22Rv1 (cell line): ENCODE measurements at regions not wholly inside any gene's neighbourhood (a gene's known extent, or its start where the extent isn't known, plus 50 kb on each side); places are given as distances from the start of the nearest gene placed in this dataset.
A peak's percentile ranks its signal among the peaks of the same experiment; 100 is the strongest.
"Not testable (repeated sequence)": the region's sequence is repeated elsewhere in the genome, so short reads cannot be mapped to it uniquely, and the experiment has no call there.

Experiments
- H3K27ac ChIP-seq: fragments of 450-650 bp; 2 replicates; pipeline ENCODE4 v1.5.1; 2017
- ZFX ChIP-seq: fragments of 450-650 bp; IDR thresholded peaks from 2 replicates; pipeline ENCODE4 v1.6.1; 2017; ENCODE audit warnings: antibody characterized with exemption, borderline replicate concordance
- TF ChIP-seq, protein P1 (sequence below): fragments of 450-650 bp; IDR thresholded peaks from 2 replicates; pipeline ENCODE4 v1.5.1; 2017; ENCODE audit warnings: mild to moderate bottlenecking

GRCh38 chr21:17101696-17102095 is 411.1 kb upstream of the CXADR start:
- TF ChIP-seq, protein P1, sequence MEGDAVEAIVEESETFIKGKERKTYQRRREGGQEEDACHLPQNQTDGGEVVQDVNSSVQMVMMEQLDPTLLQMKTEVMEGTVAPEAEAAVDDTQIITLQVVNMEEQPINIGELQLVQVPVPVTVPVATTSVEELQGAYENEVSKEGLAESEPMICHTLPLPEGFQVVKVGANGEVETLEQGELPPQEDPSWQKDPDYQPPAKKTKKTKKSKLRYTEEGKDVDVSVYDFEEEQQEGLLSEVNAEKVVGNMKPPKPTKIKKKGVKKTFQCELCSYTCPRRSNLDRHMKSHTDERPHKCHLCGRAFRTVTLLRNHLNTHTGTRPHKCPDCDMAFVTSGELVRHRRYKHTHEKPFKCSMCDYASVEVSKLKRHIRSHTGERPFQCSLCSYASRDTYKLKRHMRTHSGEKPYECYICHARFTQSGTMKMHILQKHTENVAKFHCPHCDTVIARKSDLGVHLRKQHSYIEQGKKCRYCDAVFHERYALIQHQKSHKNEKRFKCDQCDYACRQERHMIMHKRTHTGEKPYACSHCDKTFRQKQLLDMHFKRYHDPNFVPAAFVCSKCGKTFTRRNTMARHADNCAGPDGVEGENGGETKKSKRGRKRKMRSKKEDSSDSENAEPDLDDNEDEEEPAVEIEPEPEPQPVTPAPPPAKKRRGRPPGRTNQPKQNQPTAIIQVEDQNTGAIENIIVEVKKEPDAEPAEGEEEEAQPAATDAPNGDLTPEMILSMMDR, result no peak
- no peak for TF ChIP-seq ZFX
- H3K27ac ChIP-seq, result no peak overlapping the region

- peak overlapping the region; percentile 34; the same call in 1 of the 2 replicates for H3K27ac ChIP-seq
- TF ChIP-seq, protein P1, result no peak
- no peak for TF ChIP-seq ZFX
These were observed 406.9 kb upstream of the CXADR start for GRCh38 chr21:17105932-17106331.

- H3K27ac ChIP-seq, result no peak overlapping the region
- TF ChIP-seq, protein P1, result no peak
- TF ChIP-seq ZFX, result no peak
These were observed 398.8 kb upstream of the CXADR start for GRCh38 chr21:17114045-17114444.

DNA sequence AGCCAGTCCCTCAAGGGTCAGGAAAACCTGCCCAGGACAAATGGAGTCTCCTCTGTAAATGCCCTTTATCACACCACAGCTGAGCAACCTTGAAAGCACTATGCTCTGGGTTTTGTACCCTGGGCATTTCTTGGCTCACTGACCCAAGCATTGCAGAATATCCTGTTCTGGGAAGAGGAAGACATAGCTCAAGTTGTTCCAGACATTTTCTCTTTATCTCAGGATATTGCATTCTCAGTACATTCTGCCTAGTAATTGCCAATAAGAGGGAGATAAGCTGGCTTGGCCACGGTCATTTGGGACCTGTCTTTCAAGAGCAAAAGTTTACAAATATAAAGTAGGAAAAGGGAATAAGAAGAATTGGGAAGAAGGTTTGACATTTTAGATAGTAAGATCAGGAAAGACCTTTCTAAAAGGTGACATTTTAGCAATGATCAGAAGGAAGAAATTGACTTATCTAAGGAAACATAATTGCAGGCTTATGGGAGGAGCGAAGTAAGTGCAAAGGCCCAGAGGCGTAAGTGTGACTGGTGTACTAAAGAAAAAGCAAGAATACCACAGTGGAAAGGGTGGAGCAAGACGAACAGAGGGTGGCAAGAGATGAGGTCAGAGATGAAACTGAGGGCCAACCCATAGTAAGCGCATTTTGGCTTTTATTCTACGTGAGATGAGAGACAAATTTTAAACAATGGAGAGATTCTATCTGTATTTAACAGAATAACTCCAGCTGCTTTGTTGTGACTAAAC is 394.0 kb upstream of the CXADR start:
- no peak overlapping the region for H3K27ac ChIP-seq
- TF ChIP-seq, protein P1, result no peak
- TF ChIP-seq ZFX, result no peak

DNA sequence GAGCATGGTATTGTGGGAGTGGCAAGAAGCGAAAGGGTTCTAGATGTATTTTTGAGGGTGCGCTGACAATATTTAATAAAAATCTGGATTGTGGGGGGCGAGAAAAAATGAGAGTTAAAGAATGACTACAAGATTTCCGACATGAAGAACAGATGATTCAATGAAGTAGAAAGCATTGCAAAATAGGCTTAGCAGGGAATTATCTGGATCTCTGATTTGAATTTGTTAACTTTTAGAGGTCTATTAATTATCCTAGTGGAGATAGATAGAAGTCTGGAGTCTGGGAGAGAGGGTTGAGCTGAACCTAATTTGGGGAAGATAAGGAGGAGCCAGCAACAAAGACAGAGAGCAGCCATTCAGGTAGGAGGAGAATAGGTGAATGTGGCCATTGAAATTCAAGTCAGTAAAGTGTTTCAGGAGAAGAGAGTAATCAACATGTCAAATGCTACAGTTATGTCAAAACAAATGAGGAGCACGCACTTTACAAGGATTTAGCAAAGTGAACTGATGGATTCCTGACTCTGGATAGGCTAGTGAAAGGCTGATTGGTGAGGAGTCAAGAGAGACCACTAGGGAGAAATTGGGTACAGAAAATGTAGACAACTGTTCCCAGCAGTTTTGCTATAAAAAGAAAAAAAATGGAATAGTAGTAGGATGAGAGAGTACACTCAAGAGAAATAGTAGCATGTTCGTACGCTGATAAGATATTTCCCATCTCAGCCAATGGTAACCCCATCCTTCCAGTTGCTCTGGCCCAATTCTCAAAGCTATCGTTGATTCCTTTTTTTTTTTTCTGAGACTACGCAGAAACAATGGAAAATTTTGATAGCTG is 393.2 kb upstream of the CXADR start:
- TF ChIP-seq, protein P1, result no peak
- no peak for TF ChIP-seq ZFX

DNA sequence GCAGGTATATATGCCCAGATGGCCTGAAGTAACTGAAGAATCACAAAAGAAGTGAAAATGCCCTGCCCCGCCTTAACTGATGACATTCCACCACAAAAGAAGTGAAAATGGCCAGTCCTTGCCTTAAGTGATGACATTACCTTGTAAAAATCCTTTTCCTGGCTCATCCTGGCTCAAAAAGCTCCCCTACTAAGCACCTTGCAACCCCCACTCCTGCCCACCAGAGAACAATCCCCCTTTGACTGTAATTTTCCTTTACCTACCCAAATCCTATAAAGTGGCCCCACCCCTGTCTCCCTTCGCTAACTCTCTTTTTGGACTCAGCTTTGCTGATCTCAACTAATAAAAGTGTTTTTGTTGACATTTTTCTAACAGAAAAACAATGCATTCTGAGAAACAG is 385.4 kb upstream of the CXADR start:
- not testable (repeated sequence) for H3K27ac ChIP-seq

More for the DNA sequence above, 393.2 kb upstream of the CXADR start:
- H3K27ac ChIP-seq, result no peak overlapping the region

GRCh38 chr21:17128132-17128531 is 384.7 kb upstream of the CXADR start:
- TF ChIP-seq, protein P1, result no peak
- no peak for TF ChIP-seq ZFX
- H3K27ac ChIP-seq, result no peak overlapping the region

- H3K27ac ChIP-seq, result not testable (repeated sequence)
These were observed 373.7 kb upstream of the CXADR start for GRCh38 chr21:17139159-17139558.
